SHP77 treated with DMSO at 0.1 percent for 48 hours (cell line): ENCODE measurements at regions not wholly inside any gene's neighbourhood (a gene's known extent, or its start where the extent isn't known, plus 50 kb on each side); places are given as distances from the start of the nearest gene placed in this dataset.
A peak's percentile ranks its signal among the peaks of the same experiment; 100 is the strongest.

Experiments
- DNase-seq: peaks from one replicate; lab custom pipeline; 2025; lab: John Stamatoyannopoulos, UW

GRCh38 chr6:91127752-91128151 is 540.9 kb upstream of the MAP3K7 start:
- DNase-seq, result no peak

GRCh38 chr6:91126876-91127275 is 540.0 kb upstream of the MAP3K7 start:
- DNase-seq, result no peak

- DNase-seq, result no peak
Observed at GRCh38 chr6:91117550-91117949, 530.7 kb upstream of the MAP3K7 start.

- no peak for DNase-seq
Observed at GRCh38 chr6:91114123-91114708, 527.3 kb upstream of the MAP3K7 start.

GRCh38 chr6:91106083-91106482 is 519.2 kb upstream of the MAP3K7 start:
- DNase-seq, result no peak

GRCh38 chr6:91105532-91105931 is 518.7 kb upstream of the MAP3K7 start:
- no peak for DNase-seq

GRCh38 chr6:91099479-91099878 is 512.6 kb upstream of the MAP3K7 start:
- no peak for DNase-seq

- peak; percentile 48 for DNase-seq
Observed at GRCh38 chr6:91098006-91098405, 511.1 kb upstream of the MAP3K7 start.

- DNase-seq, result no peak
Observed at GRCh38 chr6:91097364-91097763, 510.5 kb upstream of the MAP3K7 start.

- no peak for DNase-seq
Observed at GRCh38 chr6:91094806-91095475, 508.1 kb upstream of the MAP3K7 start.

GRCh38 chr6:91094341-91094740 is 507.5 kb upstream of the MAP3K7 start:
- no peak for DNase-seq

GRCh38 chr6:91088976-91089375 is 502.1 kb upstream of the MAP3K7 start:
- DNase-seq, result no peak

- DNase-seq, result peak; percentile 85
Observed at GRCh38 chr6:91088515-91088914, 501.6 kb upstream of the MAP3K7 start.

GRCh38 chr6:91087908-91088307 is 501.0 kb upstream of the MAP3K7 start:
- DNase-seq, result no peak

GRCh38 chr6:91083211-91083610 is 496.3 kb upstream of the MAP3K7 start:
- no peak for DNase-seq

- no peak for DNase-seq
Observed at GRCh38 chr6:91082311-91082832, 495.5 kb upstream of the MAP3K7 start.

- DNase-seq, result peak; percentile 67
Observed at GRCh38 chr6:91081452-91082067, 494.7 kb upstream of the MAP3K7 start.

GRCh38 chr6:91080871-91081270 is 494.0 kb upstream of the MAP3K7 start:
- DNase-seq, result no peak

- DNase-seq, result no peak
Observed at GRCh38 chr6:91079969-91080368, 493.1 kb upstream of the MAP3K7 start.

GRCh38 chr6:91075244-91075976 is 488.5 kb upstream of the MAP3K7 start:
- DNase-seq, result no peak

GRCh38 chr6:91063362-91063761 is 476.5 kb upstream of the MAP3K7 start:
- no peak for DNase-seq

- no peak for DNase-seq
Observed at GRCh38 chr6:91057689-91058088, 470.8 kb upstream of the MAP3K7 start.

GRCh38 chr6:91055959-91056358 is 469.1 kb upstream of the MAP3K7 start:
- no peak for DNase-seq
